Keratinocyte (primary cell): ENCODE measurements at regions not wholly inside any gene's neighbourhood (a gene's known extent, or its start where the extent isn't known, plus 50 kb on each side); places are given as distances from the start of the nearest gene placed in this dataset.

Source experiments
- EZH2 ChIP-seq: IDR thresholded peaks from one replicate; pipeline ENCODE4 v1.6.1; 2012; ENCODE audit warnings: inconsistent platforms, mild to moderate bottlenecking, low read length, moderate library complexity
- TF ChIP-seq, protein P1 (sequence below), 3 experiments: IDR thresholded peaks in 1 of 3; conservative IDR thresholded peaks in 1 of 3; optimal IDR thresholded peaks in 1 of 3; 2 replicates in 2 of 3; 3 replicates in 1 of 3; pipeline versions ENCODE3 to v1.5.1; 2011; ENCODE audit warnings: low read length in 3 of 3, mild to moderate bottlenecking in 3 of 3, moderate library complexity in 2 of 3, control low read depth in 1 of 3, inconsistent platforms in 1 of 3; ENCODE audit not compliant: insufficient read depth in 2 of 3; ENCODE audit errors: extremely low read depth in 1 of 3

DNA sequence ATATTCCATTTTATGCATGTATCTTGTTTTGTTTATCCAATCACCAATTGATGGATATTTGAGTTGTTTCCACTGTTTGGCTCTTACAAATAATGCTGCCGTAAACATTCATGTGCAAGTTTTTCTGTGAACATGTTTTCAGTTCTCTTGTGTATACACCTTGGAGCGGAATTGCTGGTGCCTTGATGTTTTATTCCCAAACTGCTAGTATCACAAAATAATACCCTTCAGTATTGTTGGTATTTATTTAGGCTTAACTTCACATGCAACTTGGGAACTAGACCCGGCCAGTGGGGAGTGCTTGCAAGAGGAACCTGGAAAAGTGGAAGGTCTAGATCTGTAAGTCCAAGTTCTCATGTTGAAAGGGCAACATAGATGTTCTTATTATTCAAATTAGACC is 115.9 kb downstream of the CRYAA start:
- TF ChIP-seq, protein P1, sequence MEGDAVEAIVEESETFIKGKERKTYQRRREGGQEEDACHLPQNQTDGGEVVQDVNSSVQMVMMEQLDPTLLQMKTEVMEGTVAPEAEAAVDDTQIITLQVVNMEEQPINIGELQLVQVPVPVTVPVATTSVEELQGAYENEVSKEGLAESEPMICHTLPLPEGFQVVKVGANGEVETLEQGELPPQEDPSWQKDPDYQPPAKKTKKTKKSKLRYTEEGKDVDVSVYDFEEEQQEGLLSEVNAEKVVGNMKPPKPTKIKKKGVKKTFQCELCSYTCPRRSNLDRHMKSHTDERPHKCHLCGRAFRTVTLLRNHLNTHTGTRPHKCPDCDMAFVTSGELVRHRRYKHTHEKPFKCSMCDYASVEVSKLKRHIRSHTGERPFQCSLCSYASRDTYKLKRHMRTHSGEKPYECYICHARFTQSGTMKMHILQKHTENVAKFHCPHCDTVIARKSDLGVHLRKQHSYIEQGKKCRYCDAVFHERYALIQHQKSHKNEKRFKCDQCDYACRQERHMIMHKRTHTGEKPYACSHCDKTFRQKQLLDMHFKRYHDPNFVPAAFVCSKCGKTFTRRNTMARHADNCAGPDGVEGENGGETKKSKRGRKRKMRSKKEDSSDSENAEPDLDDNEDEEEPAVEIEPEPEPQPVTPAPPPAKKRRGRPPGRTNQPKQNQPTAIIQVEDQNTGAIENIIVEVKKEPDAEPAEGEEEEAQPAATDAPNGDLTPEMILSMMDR (optimal IDR thresholded peaks at IDR 0.05 in 1 of 3, IDR thresholded peaks at IDR 0.05 in 1 of 3, conservative IDR thresholded peaks at IDR 0.05 in 1 of 3; ENCODE audit: extremely low read depth in 1 of 3, insufficient read depth in 2 of 3, low read length in 3 of 3) = no peak
- TF ChIP-seq EZH2 = no peak
